ENCODE measurements at regions not wholly inside any gene's neighbourhood (a gene's known extent, or its start where the extent isn't known, plus 50 kb on each side); places are given as distances from the start of the nearest gene placed in this dataset.

- Histone ChIP-seq H3K36me3 (ENCODE audit: control insufficient read depth, insufficient read depth, low read length) (no peaks in the 10 kb centered on the region), H3K4me1 (ENCODE audit: control insufficient read depth, insufficient read depth, low read length, poor library complexity, severe bottlenecking) (no peaks in the 10 kb centered on the region), H3K4me3 (ENCODE audit: extremely low read depth, insufficient read depth, low read length, poor library complexity, severe bottlenecking) (no peak overlapping the region), H3K27ac (ENCODE audit: low read depth, low read length, severe bottlenecking) (no peak overlapping the region), H3K9me3 (ENCODE audit: control insufficient read depth, low read length) (no peaks in the 10 kb centered on the region)
- WGBS, 2 experiments (ENCODE audit: insufficient coverage in 2 of 2): 67 to 83% methylated on average over 1 of the region's 2 CpGs
These were observed 185.4 kb upstream of the EPHA3 start for GRCh38 chr3:88921986-88922385.

GRCh38 chr3:88926221-88926620 lies 181.2 kb upstream of the EPHA3 start:
- no peak overlapping the region for H3K27ac ChIP-seq (ENCODE audit: low read depth, low read length, severe bottlenecking)
- no peaks in the 10 kb centered on the region for H3K36me3 ChIP-seq (ENCODE audit: control insufficient read depth, insufficient read depth, low read length)
- no peaks in the 10 kb centered on the region for H3K4me1 ChIP-seq (ENCODE audit: control insufficient read depth, insufficient read depth, low read length, poor library complexity, severe bottlenecking)
- H3K4me3 ChIP-seq (ENCODE audit: extremely low read depth, insufficient read depth, low read length, poor library complexity, severe bottlenecking): no peak overlapping the region
- no peaks in the 10 kb centered on the region for H3K9me3 ChIP-seq (ENCODE audit: control insufficient read depth, low read length)

GRCh38 chr3:88930611-88931010 lies 176.8 kb upstream of the EPHA3 start:
- Histone ChIP-seq H3K4me3 (ENCODE audit: extremely low read depth, insufficient read depth, low read length, poor library complexity, severe bottlenecking) (no peak overlapping the region), H3K36me3 (ENCODE audit: control insufficient read depth, insufficient read depth, low read length) (no peaks in the 10 kb centered on the region), H3K4me1 (ENCODE audit: control insufficient read depth, insufficient read depth, low read length, poor library complexity, severe bottlenecking) (no peaks in the 10 kb centered on the region), H3K27ac (ENCODE audit: low read depth, low read length, severe bottlenecking) (no peak overlapping the region), H3K9me3 (ENCODE audit: control insufficient read depth, low read length) (no peaks in the 10 kb centered on the region)
- no CpG with 5 or more reads among the region's 1 CpG for WGBS, 2 experiments (ENCODE audit: insufficient coverage in 2 of 2)

- H3K4me1 ChIP-seq (ENCODE audit: control insufficient read depth, insufficient read depth, low read length, poor library complexity, severe bottlenecking): no peaks in the 10 kb centered on the region
- no peaks in the 10 kb centered on the region for H3K9me3 ChIP-seq (ENCODE audit: control insufficient read depth, low read length)
- no peaks in the 10 kb centered on the region for H3K36me3 ChIP-seq (ENCODE audit: control insufficient read depth, insufficient read depth, low read length)
- H3K27ac ChIP-seq (ENCODE audit: low read depth, low read length, severe bottlenecking): no peak overlapping the region
- 79 to 100% methylated on average over 2 of the region's 3 CpGs for WGBS, 2 experiments (ENCODE audit: insufficient coverage in 2 of 2)
- H3K4me3 ChIP-seq (ENCODE audit: extremely low read depth, insufficient read depth, low read length, poor library complexity, severe bottlenecking): no peak overlapping the region
These were observed 170.6 kb upstream of the EPHA3 start for GRCh38 chr3:88936831-88937230.

GRCh38 chr3:88940296-88940695 lies 167.1 kb upstream of the EPHA3 start:
- 84 to 100% methylated on average over 2 of the region's 2 CpGs for WGBS, 2 experiments (ENCODE audit: insufficient coverage in 2 of 2)
- H3K9me3 ChIP-seq (ENCODE audit: control insufficient read depth, low read length): no peaks in the 10 kb centered on the region
- no peak overlapping the region for H3K4me3 ChIP-seq (ENCODE audit: extremely low read depth, insufficient read depth, low read length, poor library complexity, severe bottlenecking)
- no peak overlapping the region for H3K27ac ChIP-seq (ENCODE audit: low read depth, low read length, severe bottlenecking)
- no peaks in the 10 kb centered on the region for H3K4me1 ChIP-seq (ENCODE audit: control insufficient read depth, insufficient read depth, low read length, poor library complexity, severe bottlenecking)
- no peaks in the 10 kb centered on the region for H3K36me3 ChIP-seq (ENCODE audit: control insufficient read depth, insufficient read depth, low read length)

GRCh38 chr3:88947013-88947412 lies 160.4 kb upstream of the EPHA3 start:
- no peaks in the 10 kb centered on the region for H3K4me1 ChIP-seq (ENCODE audit: control insufficient read depth, insufficient read depth, low read length, poor library complexity, severe bottlenecking)
- H3K4me3 ChIP-seq (ENCODE audit: extremely low read depth, insufficient read depth, low read length, poor library complexity, severe bottlenecking): no peak overlapping the region
- no peaks in the 10 kb centered on the region for H3K36me3 ChIP-seq (ENCODE audit: control insufficient read depth, insufficient read depth, low read length)
- H3K9me3 ChIP-seq (ENCODE audit: control insufficient read depth, low read length): no peaks in the 10 kb centered on the region
- H3K27ac ChIP-seq (ENCODE audit: low read depth, low read length, severe bottlenecking): no peak overlapping the region
- 100% methylated on average over 1 of the region's 2 CpGs; no CpG with 5 or more reads in 1 of the 2 experiments for WGBS, 2 experiments (ENCODE audit: insufficient coverage in 2 of 2)

GRCh38 chr3:88954853-88955252 lies 152.6 kb upstream of the EPHA3 start:
- Histone ChIP-seq H3K27ac (ENCODE audit: low read depth, low read length, severe bottlenecking) (no peak overlapping the region), H3K4me1 (ENCODE audit: control insufficient read depth, insufficient read depth, low read length, poor library complexity, severe bottlenecking) (peaks cover 9% of the 10 kb centered on the region), H3K9me3 (ENCODE audit: control insufficient read depth, low read length) (no peaks in the 10 kb centered on the region), H3K4me3 (ENCODE audit: extremely low read depth, insufficient read depth, low read length, poor library complexity, severe bottlenecking) (no peak overlapping the region), H3K36me3 (ENCODE audit: control insufficient read depth, insufficient read depth, low read length) (no peaks in the 10 kb centered on the region)
- 100% methylated on average over 1 of the region's 4 CpGs; no CpG with 5 or more reads in 1 of the 2 experiments for WGBS, 2 experiments (ENCODE audit: insufficient coverage in 2 of 2)

GRCh38 chr3:88955274-88955673 lies 152.1 kb upstream of the EPHA3 start:
- no peaks in the 10 kb centered on the region for H3K9me3 ChIP-seq (ENCODE audit: control insufficient read depth, low read length)
- no peak overlapping the region for H3K27ac ChIP-seq (ENCODE audit: low read depth, low read length, severe bottlenecking)
- no peak overlapping the region for H3K4me3 ChIP-seq (ENCODE audit: extremely low read depth, insufficient read depth, low read length, poor library complexity, severe bottlenecking)
- peaks cover 9% of the 10 kb centered on the region for H3K4me1 ChIP-seq (ENCODE audit: control insufficient read depth, insufficient read depth, low read length, poor library complexity, severe bottlenecking)
- 88 to 100% methylated on average over 1 to 5 of the region's 8 CpGs for WGBS, 2 experiments (ENCODE audit: insufficient coverage in 2 of 2)
- no peaks in the 10 kb centered on the region for H3K36me3 ChIP-seq (ENCODE audit: control insufficient read depth, insufficient read depth, low read length)

GRCh38 chr3:88957711-88958439 lies 149.5 kb upstream of the EPHA3 start:
- WGBS, 2 experiments (ENCODE audit: insufficient coverage in 2 of 2): 88% methylated on average over 1 of the region's 1 CpG; no CpG with 5 or more reads in 1 of the 2 experiments
- no peaks in the 10 kb centered on the region for H3K9me3 ChIP-seq (ENCODE audit: control insufficient read depth, low read length)
- H3K4me1 ChIP-seq (ENCODE audit: control insufficient read depth, insufficient read depth, low read length, poor library complexity, severe bottlenecking): peaks cover 6% of the 10 kb centered on the region
- H3K36me3 ChIP-seq (ENCODE audit: control insufficient read depth, insufficient read depth, low read length): no peaks in the 10 kb centered on the region
- no peak overlapping the region for H3K4me3 ChIP-seq (ENCODE audit: extremely low read depth, insufficient read depth, low read length, poor library complexity, severe bottlenecking)
- no peak overlapping the region for H3K27ac ChIP-seq (ENCODE audit: low read depth, low read length, severe bottlenecking)

- Histone ChIP-seq H3K36me3 (ENCODE audit: control insufficient read depth, insufficient read depth, low read length) (no peaks in the 10 kb centered on the region), H3K27ac (ENCODE audit: low read depth, low read length, severe bottlenecking) (no peak overlapping the region), H3K4me3 (ENCODE audit: extremely low read depth, insufficient read depth, low read length, poor library complexity, severe bottlenecking) (no peak overlapping the region), H3K4me1 (ENCODE audit: control insufficient read depth, insufficient read depth, low read length, poor library complexity, severe bottlenecking) (peaks cover 5% of the 10 kb centered on the region), H3K9me3 (ENCODE audit: control insufficient read depth, low read length) (no peaks in the 10 kb centered on the region)
- WGBS, 2 experiments (ENCODE audit: insufficient coverage in 2 of 2): 83 to 90% methylated on average over 1 to 2 of the region's 3 CpGs
These were observed 147.4 kb upstream of the EPHA3 start for GRCh38 chr3:88960019-88960418.

GRCh38 chr3:88963003-88963402 lies 144.4 kb upstream of the EPHA3 start:
- no peaks in the 10 kb centered on the region for H3K36me3 ChIP-seq (ENCODE audit: control insufficient read depth, insufficient read depth, low read length)
- no peak overlapping the region for H3K4me3 ChIP-seq (ENCODE audit: extremely low read depth, insufficient read depth, low read length, poor library complexity, severe bottlenecking)
- H3K27ac ChIP-seq (ENCODE audit: low read depth, low read length, severe bottlenecking): no peak overlapping the region
- H3K9me3 ChIP-seq (ENCODE audit: control insufficient read depth, low read length): no peaks in the 10 kb centered on the region
- peaks cover 3% of the 10 kb centered on the region for H3K4me1 ChIP-seq (ENCODE audit: control insufficient read depth, insufficient read depth, low read length, poor library complexity, severe bottlenecking)
